MM.1S (cell line): ENCODE measurements at regions not wholly inside any gene's neighbourhood (a gene's known extent, or its start where the extent isn't known, plus 50 kb on each side); places are given as distances from the start of the nearest gene placed in this dataset.

Experiments used
- DNase-seq: peaks from one replicate; pipeline ENCODE4 v3.0.0-alpha.2; 2015
- H2AFZ ChIP-seq: fragments of 300-600 bp; sonication (generic); 2 replicates; pipeline ENCODE4 v1.6.0; 2016; ENCODE audit warnings: antibody characterized with exemption, low read length
- H3F3A ChIP-seq: fragments of 300-600 bp; sonication (generic); 2 replicates; pipeline ENCODE4 v1.6.1; 2016; ENCODE audit warnings: mild to moderate bottlenecking, antibody characterized with exemption, low read length, moderate library complexity, mixed read lengths; ENCODE audit not compliant: insufficient read depth
- H3K27ac ChIP-seq: fragments of 300-600 bp; sonication (generic); 2 replicates; pipeline ENCODE4 v1.5.1; 2016; ENCODE audit warnings: mild to moderate bottlenecking, low read length
- H3K27me3 ChIP-seq: fragments of 300-600 bp; sonication (generic); replicated peaks from 2 replicates; pipeline ENCODE4 v1.6.0; 2016; ENCODE audit warnings: low read length; ENCODE audit not compliant: insufficient read depth
- H3K36me3 ChIP-seq: fragments of 300-600 bp; sonication (generic); replicated peaks from 2 replicates; pipeline ENCODE4 v1.6.1; 2016; ENCODE audit warnings: mild to moderate bottlenecking, low read length, mixed read lengths; ENCODE audit not compliant: insufficient read depth
- H3K4me1 ChIP-seq: fragments of 300-600 bp; sonication (generic); 2 replicates; pipeline ENCODE4 v1.6.1; 2016; ENCODE audit warnings: low read length, mixed read lengths
- H3K4me2 ChIP-seq: fragments of 300-600 bp; sonication (generic); 2 replicates; pipeline ENCODE4 v1.6.0; 2016; ENCODE audit warnings: low read depth, low read length
- H3K4me3 ChIP-seq: fragments of 300-600 bp; sonication (generic); 2 replicates; pipeline ENCODE4 v1.5.1; 2016; ENCODE audit warnings: low read length, mixed read lengths
- H3K79me2 ChIP-seq: fragments of 300-600 bp; sonication (generic); 2 replicates; pipeline ENCODE4 v1.6.1; 2016; ENCODE audit warnings: mixed run types, low read length, mixed read lengths
- H3K9ac ChIP-seq: fragments of 300-600 bp; sonication (generic); 2 replicates; pipeline ENCODE4 v1.6.1; 2016; ENCODE audit warnings: low read length, mixed read lengths
- H3K9me2 ChIP-seq: fragments of 300-600 bp; sonication (generic); replicated peaks from 2 replicates; pipeline ENCODE4 v1.6.1; 2016; ENCODE audit warnings: mild to moderate bottlenecking, low read length, mixed read lengths; ENCODE audit not compliant: insufficient read depth
- H3K9me3 ChIP-seq: fragments of 300-600 bp; sonication (generic); replicated peaks from 2 replicates; pipeline ENCODE4 v1.6.1; 2016; ENCODE audit warnings: mild to moderate bottlenecking, low read length, mixed read lengths; ENCODE audit not compliant: insufficient read depth
- H4K20me1 ChIP-seq: fragments of 300-600 bp; sonication (generic); 2 replicates; pipeline ENCODE4 v1.6.1; 2016; ENCODE audit warnings: mild to moderate bottlenecking, low read length, moderate library complexity, mixed read lengths; ENCODE audit not compliant: insufficient read depth
- EZH2 ChIP-seq: fragments of 300-600 bp; sonication (generic); optimal IDR thresholded peaks from 2 replicates; pipeline ENCODE3; 2017; ENCODE audit warnings: low read depth, mild to moderate bottlenecking, antibody characterized with exemption, low read length, mixed read lengths
- EZH2phosphoT487 ChIP-seq: fragments of 300-600 bp; sonication (generic); IDR thresholded peaks from 2 replicates; pipeline ENCODE4 v1.6.1; 2018; ENCODE audit warnings: antibody characterized with exemption, low read length
- TF ChIP-seq, protein P1 (sequence below): fragments of 300-600 bp; sonication (generic); IDR thresholded peaks from 2 replicates; pipeline ENCODE4 v1.5.1; 2016; ENCODE audit warnings: antibody characterized with exemption, low read length, mixed read lengths

DNA sequence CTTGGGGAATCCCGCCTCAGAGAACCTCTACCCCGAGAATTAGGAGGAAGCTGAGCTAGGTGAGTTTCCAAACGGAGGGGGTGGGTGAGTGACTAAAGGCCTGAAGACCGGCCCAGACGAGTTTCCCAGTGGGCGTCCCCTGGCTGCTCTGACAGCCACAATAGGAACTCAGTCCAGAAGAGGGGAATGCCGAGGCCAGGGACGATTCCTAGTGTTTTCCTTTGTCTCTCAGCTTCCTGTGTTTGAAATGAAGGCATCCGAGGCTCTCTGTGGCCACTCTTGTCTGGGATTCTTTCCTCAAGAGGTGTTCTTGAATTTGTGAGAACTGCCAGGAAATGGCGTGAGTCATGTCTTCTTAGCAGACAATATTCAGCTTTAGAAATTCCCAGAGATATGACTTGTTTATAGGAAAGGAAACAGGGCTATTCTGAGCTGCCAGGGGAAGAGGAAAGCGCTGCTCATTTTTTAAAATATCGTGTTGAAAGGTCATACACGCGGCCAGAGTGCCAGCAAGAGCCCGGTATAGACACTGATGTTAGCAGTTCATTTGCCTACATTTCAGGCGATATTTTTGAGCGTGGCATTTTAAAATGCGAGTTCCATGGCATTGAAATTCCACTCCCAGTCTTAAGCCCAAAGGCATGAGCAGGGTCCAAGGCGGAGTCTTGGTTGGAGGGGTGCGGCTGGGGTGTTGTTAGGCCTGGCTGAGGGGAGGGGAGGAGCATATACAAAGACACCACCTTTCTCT, 169.1 kb upstream of the KLF7 start:
- no peak overlapping the region for H3K4me3 ChIP-seq

DNA sequence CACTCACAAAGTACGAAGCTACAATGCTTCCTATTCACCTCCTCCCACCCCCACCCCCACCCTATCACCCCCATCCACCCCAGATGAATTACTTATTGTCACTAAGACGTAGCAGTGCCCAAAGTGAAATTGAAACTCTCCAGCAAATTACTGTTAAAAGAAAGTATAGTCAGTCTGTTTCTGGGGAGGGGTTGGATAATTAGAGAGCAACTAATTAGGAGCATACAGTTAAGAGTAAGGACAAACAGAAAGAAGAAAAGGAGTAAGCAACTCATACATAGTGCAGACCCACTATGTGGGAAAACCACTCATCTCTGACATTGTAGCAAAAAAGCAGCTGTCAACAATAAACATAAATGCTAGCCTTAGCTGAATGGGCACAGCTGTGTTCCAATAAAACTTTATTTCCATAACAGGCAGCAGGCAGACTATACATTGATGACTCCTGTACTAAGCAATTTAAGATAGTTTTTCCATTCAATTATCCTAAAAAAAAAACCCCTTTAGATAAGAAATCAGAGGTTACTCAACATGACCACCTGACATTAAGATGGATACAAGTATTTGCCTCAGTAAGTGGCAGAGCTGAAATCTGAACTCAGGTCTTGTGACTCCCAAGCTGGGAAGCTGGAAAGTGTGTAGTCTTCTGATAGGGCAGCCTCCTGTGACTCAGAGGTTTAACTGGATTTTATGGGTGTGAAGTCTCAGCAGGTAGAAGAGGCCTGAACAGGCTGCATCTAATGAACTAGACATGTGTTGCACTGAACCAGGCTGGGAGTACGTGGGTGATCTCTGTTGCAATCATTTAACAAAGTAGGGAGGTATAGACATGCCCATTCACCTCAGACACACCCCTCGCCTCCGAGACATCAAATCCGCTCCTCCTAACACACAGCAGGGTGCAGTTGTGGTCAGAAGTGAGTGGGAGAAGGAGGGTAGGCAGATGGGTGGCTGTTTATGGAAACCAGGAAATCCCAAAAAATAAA, 171.8 kb upstream of the KLF7 start:
- peak; percentile 77 for DNase-seq
- Histone ChIP-seq H3F3A (peaks cover 5% of the 10 kb centered on the region), H3K27me3 (no peaks in the 10 kb centered on the region), H2AFZ (peak overlapping the region; percentile 95), H3K4me3 (peak overlapping the region; percentile 60), H4K20me1 (no peaks in the 10 kb centered on the region), H3K4me2 (peak overlapping the region; percentile 85), H3K4me1 (peaks cover 6% of the 10 kb centered on the region), H3K36me3 (no peaks in the 10 kb centered on the region), H3K9me3 (no peaks in the 10 kb centered on the region), H3K27ac (peak overlapping the region; percentile 28; the same call in 1 of the 2 replicates), H3K79me2 (no peaks in the 10 kb centered on the region), H3K9me2 (no peaks in the 10 kb centered on the region), H3K9ac (peak overlapping the region; percentile 55; the same call in 1 of the 2 replicates)
- TF ChIP-seq, protein P1, sequence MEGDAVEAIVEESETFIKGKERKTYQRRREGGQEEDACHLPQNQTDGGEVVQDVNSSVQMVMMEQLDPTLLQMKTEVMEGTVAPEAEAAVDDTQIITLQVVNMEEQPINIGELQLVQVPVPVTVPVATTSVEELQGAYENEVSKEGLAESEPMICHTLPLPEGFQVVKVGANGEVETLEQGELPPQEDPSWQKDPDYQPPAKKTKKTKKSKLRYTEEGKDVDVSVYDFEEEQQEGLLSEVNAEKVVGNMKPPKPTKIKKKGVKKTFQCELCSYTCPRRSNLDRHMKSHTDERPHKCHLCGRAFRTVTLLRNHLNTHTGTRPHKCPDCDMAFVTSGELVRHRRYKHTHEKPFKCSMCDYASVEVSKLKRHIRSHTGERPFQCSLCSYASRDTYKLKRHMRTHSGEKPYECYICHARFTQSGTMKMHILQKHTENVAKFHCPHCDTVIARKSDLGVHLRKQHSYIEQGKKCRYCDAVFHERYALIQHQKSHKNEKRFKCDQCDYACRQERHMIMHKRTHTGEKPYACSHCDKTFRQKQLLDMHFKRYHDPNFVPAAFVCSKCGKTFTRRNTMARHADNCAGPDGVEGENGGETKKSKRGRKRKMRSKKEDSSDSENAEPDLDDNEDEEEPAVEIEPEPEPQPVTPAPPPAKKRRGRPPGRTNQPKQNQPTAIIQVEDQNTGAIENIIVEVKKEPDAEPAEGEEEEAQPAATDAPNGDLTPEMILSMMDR = no peak
- no peak for TF ChIP-seq EZH2phosphoT487
- no peak for TF ChIP-seq EZH2

More for the DNA sequence above, 169.1 kb upstream of the KLF7 start:
- Histone ChIP-seq H3K79me2 (no peaks in the 10 kb centered on the region), H3K9me3 (no peaks in the 10 kb centered on the region), H3K27me3 (no peaks in the 10 kb centered on the region), H3F3A (peaks cover 5% of the 10 kb centered on the region), H2AFZ (no peak overlapping the region), H3K9ac (no peak overlapping the region), H4K20me1 (no peaks in the 10 kb centered on the region), H3K36me3 (no peaks in the 10 kb centered on the region), H3K9me2 (no peaks in the 10 kb centered on the region), H3K4me2 (no peak overlapping the region), H3K4me1 (peaks cover 6% of the 10 kb centered on the region), H3K27ac (no peak overlapping the region)
- DNase-seq = no peak
- TF ChIP-seq EZH2phosphoT487 (no peak), EZH2 (no peak)
- TF ChIP-seq, protein P1 = no peak

DNA sequence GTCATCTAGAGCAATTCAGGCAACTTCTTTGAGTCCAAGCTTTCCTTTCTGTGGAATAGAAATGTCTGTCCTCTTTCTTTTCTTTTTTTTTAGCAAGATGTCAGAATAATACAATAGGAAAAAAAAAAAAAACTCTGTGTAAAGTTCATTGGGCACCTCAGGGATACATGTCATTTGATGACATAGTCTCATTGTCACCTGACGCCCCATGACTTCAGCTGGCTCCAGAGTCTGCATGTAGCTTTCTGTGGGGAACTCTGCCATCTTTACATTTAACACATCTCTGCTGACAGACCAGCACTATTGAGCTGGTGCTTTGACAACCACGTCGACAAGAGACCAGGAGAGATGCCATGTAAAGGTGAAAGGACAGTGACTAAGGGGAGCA, 172.5 kb upstream of the KLF7 start:
- DNase-seq = no peak
- Histone ChIP-seq H3K79me2 (no peaks in the 10 kb centered on the region), H3K4me1 (peaks cover 6% of the 10 kb centered on the region), H3K27me3 (no peaks in the 10 kb centered on the region), H3K4me2 (no peak overlapping the region), H4K20me1 (no peaks in the 10 kb centered on the region), H3K27ac (no peak overlapping the region), H3K4me3 (no peak overlapping the region), H3K9me2 (no peaks in the 10 kb centered on the region), H3K9me3 (no peaks in the 10 kb centered on the region), H2AFZ (no peak overlapping the region), H3K9ac (no peak overlapping the region), H3K36me3 (no peaks in the 10 kb centered on the region), H3F3A (peaks cover 5% of the 10 kb centered on the region)
- TF ChIP-seq, protein P1 = no peak
- TF ChIP-seq EZH2 (no peak), EZH2phosphoT487 (no peak)
